K562 (cell line): ENCODE measurements at regions not wholly inside any gene's neighbourhood (a gene's known extent, or its start where the extent isn't known, plus 50 kb on each side); places are given as distances from the start of the nearest gene placed in this dataset.

ENCODE experiments used
- ATAC-seq: fragments of 200-7000 bp; cut with Tn5 transposase; 3 replicates; pipeline ENCODE4 v1.9.1; 2020; ENCODE audit warnings: moderate library complexity
- BruUV-seq: library from RNA; stranded (reverse); fragments of 400-500 nt; replicated peaks from 2 replicates; lab custom pipeline; 2021; lab: Mats Ljungman, UMichigan
- CTCF ChIA-PET: fragments of 300-600 bp; formaldehyde crosslinking; extraction: SDS; loops from one replicate; lab custom pipeline; 2021; ENCODE audit warnings: low intra/inter-chr PET ratio; lab: Yijun Ruan, JAX
- POLR2A ChIA-PET: fragments of 300-600, 350-650 bp; sonication (Branson Sonifier 250); formaldehyde crosslinking; extraction: SDS; loops from one replicate; lab custom pipeline; 2021; ENCODE audit warnings: antibody characterized with exemption, inconsistent platforms; lab: Yijun Ruan, JAX
- DNase-seq, 4 experiments: peaks; one replicate each; pipeline versions ENCODE4 v3.0.0 to v3.0.0-alpha.2; 2011 to 2018; ENCODE audit warnings: low spot score in 3 of 4, mixed read lengths in 3 of 4; ENCODE audit errors: extremely low read depth in 1 of 4
- FAIRE-seq: peaks from 2 replicates; lab custom pipeline; 2011; peaks lifted over from hg19 to GRCh38; lab: Jason Lieb, UNC
- H2AFZ ChIP-seq: 2 replicates; pipeline ENCODE4 v1.6.0; 2011; ENCODE audit warnings: low read depth, low read length, control low read depth, inconsistent platforms
- H3K27ac ChIP-seq: fragments of 200-600 bp; 3 replicates; pipeline ENCODE4 v1.8.0; 2011; ENCODE audit warnings: low read depth, mild to moderate bottlenecking, control low read depth, inconsistent platforms, low read length, moderate library complexity, mixed read lengths; ENCODE audit errors: extremely low read depth
- H3K27me3 ChIP-seq, 2 experiments: fragments of 300-600 bp in 1 of 2; 2 replicates in 1 of 2; 3 replicates in 1 of 2; pipeline versions ENCODE4 v1.6.0 to v1.8.0; 2011; ENCODE audit warnings: inconsistent platforms in 2 of 2, low read length in 2 of 2, mild to moderate bottlenecking in 1 of 2, mixed read lengths in 1 of 2, moderate library complexity in 1 of 2; ENCODE audit not compliant: control insufficient read depth in 2 of 2, insufficient read depth in 2 of 2
- H3K36me3 ChIP-seq: fragments of 300-600 bp; 3 replicates; pipeline ENCODE4 v1.8.0; 2011; ENCODE audit warnings: mild to moderate bottlenecking, low read length, inconsistent platforms; ENCODE audit not compliant: control insufficient read depth, insufficient read depth
- H3K4me1 ChIP-seq, 2 experiments: fragments of 200-600 bp in 1 of 2; replicated peaks in 1 of 2; 2 replicates in 1 of 2; 3 replicates in 1 of 2; pipeline versions ENCODE4 v1.5.1 to v1.8.0; 2011; ENCODE audit warnings: inconsistent platforms in 2 of 2, low read length in 2 of 2, mild to moderate bottlenecking in 1 of 2, mixed read lengths in 1 of 2, moderate library complexity in 1 of 2; ENCODE audit not compliant: control insufficient read depth in 2 of 2, insufficient read depth in 2 of 2
- H3K4me2 ChIP-seq: 2 replicates; pipeline ENCODE4 v1.6.1; 2011; ENCODE audit warnings: low read length, control low read depth, inconsistent platforms, mixed read lengths; ENCODE audit not compliant: insufficient read depth
- H3K4me3 ChIP-seq: fragments of 200-600 bp; sonication (generic), shearing (Covaris generic); 2 replicates; pipeline ENCODE4 v1.5.1; 2016; ENCODE audit warnings: control low read depth, inconsistent platforms
- H3K79me2 ChIP-seq: fragments of 200-600 bp; 3 replicates; pipeline ENCODE4 v1.8.0; 2011; ENCODE audit warnings: low read length, inconsistent platforms; ENCODE audit not compliant: control insufficient read depth, insufficient read depth
- H3K9ac ChIP-seq, 2 experiments: 2 replicates each; pipeline versions ENCODE4 v1.6.0 to v1.6.1; 2011; ENCODE audit warnings: low read depth in 2 of 2, low read length in 2 of 2, control low read depth in 1 of 2, inconsistent platforms in 1 of 2, mild to moderate bottlenecking in 1 of 2, mixed read lengths in 1 of 2; ENCODE audit not compliant: insufficient read depth in 1 of 2
- H3K9me1 ChIP-seq: one replicate; pipeline ENCODE4 v1.6.0; 2011; ENCODE audit warnings: inconsistent platforms, mild to moderate bottlenecking, low read length, moderate library complexity; ENCODE audit not compliant: control insufficient read depth, insufficient read depth
- H3K9me3 ChIP-seq: replicated peaks from 2 replicates; pipeline ENCODE4 v1.5.1; 2011; ENCODE audit warnings: low read depth, low read length, inconsistent platforms; ENCODE audit not compliant: control insufficient read depth, insufficient read depth
- H4K20me1 ChIP-seq: replicated peaks from 2 replicates; pipeline ENCODE4 v1.6.1; 2011; ENCODE audit warnings: low read length, inconsistent platforms, mixed read lengths; ENCODE audit not compliant: control insufficient read depth, insufficient read depth
- BRD9 ChIP-seq: fragments of 450-650 bp; IDR thresholded peaks from 2 replicates; pipeline ENCODE4 v1.6.1; 2018; ENCODE audit warnings: low read depth; ENCODE audit not compliant: partially characterized antibody
- CHD4 ChIP-seq: fragments of 200-600 bp; sonication (generic); IDR thresholded peaks from 3 replicates; pipeline ENCODE4 v1.6.1; 2012; ENCODE audit warnings: low read depth, mild to moderate bottlenecking, mixed read lengths, low read length, inconsistent platforms; ENCODE audit not compliant: insufficient read depth, insufficient replicate concordance, poor library complexity, severe bottlenecking
- FIP1L1 ChIP-seq: fragments of 200-400 bp; formaldehyde crosslinking; IDR thresholded peaks from 2 replicates; pipeline ENCODE4 v1.6.1; 2018; ENCODE audit warnings: mild to moderate bottlenecking, low read depth, low read length; ENCODE audit not compliant: poor library complexity, severe bottlenecking
- FOSL1 ChIP-seq: fragments of 200-800 bp; sonication (Bioruptor generic); conservative IDR thresholded peaks from 2 replicates; pipeline ENCODE4 v1.6.1; 2016; ENCODE audit warnings: missing genetic modification characterization, missing compliant biosample characterization
- MCM7 ChIP-seq, 2 experiments: fragments of 450-650 bp; IDR thresholded peaks; 2 replicates each; pipeline ENCODE4 v1.6.1; 2016 to 2018
- NCOA1 ChIP-seq: fragments of 450-650 bp; IDR thresholded peaks from 2 replicates; pipeline ENCODE4 v1.6.1; 2016; ENCODE audit warnings: low read depth
- RBFOX2 ChIP-seq: fragments of 200-400 bp; formaldehyde crosslinking; IDR thresholded peaks from 2 replicates; pipeline ENCODE4 v1.6.1; 2017; ENCODE audit warnings: low read depth, mild to moderate bottlenecking, low read length, moderate library complexity
- STAG1 ChIP-seq: sonication (generic); formaldehyde crosslinking; IDR thresholded peaks from 2 replicates; pipeline ENCODE4 v1.5.0; 2020; ENCODE audit warnings: missing genetic modification reagents, borderline replicate concordance
- TAF7 ChIP-seq: fragments of 450-650 bp; IDR thresholded peaks from 2 replicates; pipeline ENCODE4 v1.6.1; 2016; ENCODE audit warnings: missing genetic modification characterization, missing compliant biosample characterization
- YY1 ChIP-seq, 3 experiments: IDR thresholded peaks; 2 replicates each; pipeline ENCODE4 v1.6.1; 2011; ENCODE audit warnings: low read length in 2 of 3, mild to moderate bottlenecking in 2 of 3, moderate library complexity in 2 of 3, borderline replicate concordance in 1 of 3, control low read depth in 1 of 3, low read depth in 1 of 3; ENCODE audit not compliant: insufficient read depth in 3 of 3, insufficient replicate concordance in 2 of 3, control insufficient read depth in 1 of 3, insufficient read length in 1 of 3; ENCODE audit errors: extremely low read depth in 1 of 3
- WGBS: fragments of 100-300 bp; shearing (Covaris generic); methylation state at CpG from one replicate; pipeline ENCODE4 v1.1.6; 2016; ENCODE audit warnings: low coverage, mixed read lengths; ENCODE audit not compliant: insufficient coverage; ENCODE audit errors: missing lambda C conversion rate; 5-methylcytosine and 5-hydroxymethylcytosine counted together
- in situ Hi-C: fragments of 300-500 bp; cut with MboI; formaldehyde crosslinking; loops from 4 replicates; pipeline ENCODE4 v1.15.0; 2018; ENCODE audit warnings: inconsistent platforms, mixed read lengths
- intact Hi-C: fragments of 100-400 bp; cut with micrococcal nuclease; formaldehyde crosslinking; loops from 2 replicates; pipeline ENCODE4 v1.14.2; 2022
- TF ChIP-seq, protein P1 (sequence below): sonication (generic); formaldehyde crosslinking; IDR thresholded peaks from 2 replicates; pipeline ENCODE4 v1.8.0; 2022; ENCODE audit warnings: missing genetic modification reagents, mild to moderate bottlenecking, moderate library complexity, borderline replicate concordance

DNA sequence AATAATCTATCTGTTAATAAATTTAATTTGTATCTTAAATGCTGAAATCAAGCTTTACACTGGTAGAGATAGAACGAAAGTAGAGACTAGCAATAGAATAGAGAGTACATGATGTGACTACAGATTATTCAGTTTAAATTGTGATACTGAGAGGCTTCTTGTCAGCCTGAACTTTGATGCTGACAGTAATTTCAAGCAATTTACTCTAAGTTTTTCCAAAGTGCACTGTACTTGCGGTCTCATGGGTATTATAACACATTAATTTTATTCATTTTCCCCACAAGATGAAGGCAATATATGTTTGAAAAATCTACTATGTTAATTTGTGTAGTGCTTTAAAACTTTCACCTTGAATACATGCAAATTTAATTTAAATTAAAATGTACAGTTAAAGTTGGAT, 914.0 kb upstream of the FBXO33 start:
- H3K27ac ChIP-seq, result no peak overlapping the region
- TF ChIP-seq CHD4, result no peak
- TF ChIP-seq, protein P1, sequence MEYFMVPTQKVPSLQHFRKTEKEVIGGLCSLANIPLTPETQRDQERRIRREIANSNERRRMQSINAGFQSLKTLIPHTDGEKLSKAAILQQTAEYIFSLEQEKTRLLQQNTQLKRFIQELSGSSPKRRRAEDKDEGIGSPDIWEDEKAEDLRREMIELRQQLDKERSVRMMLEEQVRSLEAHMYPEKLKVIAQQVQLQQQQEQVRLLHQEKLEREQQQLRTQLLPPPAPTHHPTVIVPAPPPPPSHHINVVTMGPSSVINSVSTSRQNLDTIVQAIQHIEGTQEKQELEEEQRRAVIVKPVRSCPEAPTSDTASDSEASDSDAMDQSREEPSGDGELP (CRISPR knock-in tag), result no peak
- no peak for TF ChIP-seq FIP1L1
- TF ChIP-seq BRD9, result no peak
- no peak for TF ChIP-seq TAF7 (tag)
- TF ChIP-seq STAG1 (CRISPR knock-in tag), result no peak
- TF ChIP-seq MCM7 (IDR thresholded peaks at IDR 0.05), result no peak
- TF ChIP-seq FOSL1 (tag), result no peak
- no peak for TF ChIP-seq YY1 (IDR thresholded peaks at IDR 0.05; ENCODE audit: borderline replicate concordance in 1 of 3, control insufficient read depth in 1 of 3, extremely low read depth in 1 of 3, insufficient read depth in 3 of 3, insufficient read length in 1 of 3, insufficient replicate concordance in 2 of 3, low read depth in 1 of 3, low read length in 2 of 3)
- no peak for TF ChIP-seq RBFOX2
- TF ChIP-seq NCOA1, result no peak
- TF ChIP-seq, all 486 proteins: peak for 0
- Histone ChIP-seq H2AFZ (no peak overlapping the region), H3K4me3 (no peak overlapping the region), H3K79me2 (no peaks in the 10 kb centered on the region), H3K9me1 (no peaks in the 10 kb centered on the region), H4K20me1 (no peaks in the 10 kb centered on the region), H3K9me3 (no peaks in the 10 kb centered on the region), H3K4me1 (no peaks in the 10 kb centered on the region), H3K27me3 (no peaks in the 10 kb centered on the region), H3K9ac (no peak overlapping the region), H3K36me3 (no peaks in the 10 kb centered on the region), H3K4me2 (no peak overlapping the region)
- ATAC-seq, result no peak
- CTCF ChIA-PET, result interaction anchor here (0.6 kb wide), 1 partner anchor 120 kb away, joined by 3 read pairs; no protein-coding TSS in a partner anchor
- WGBS, result 4% methylated on average over 2 of the region's 2 CpGs
- POLR2A ChIA-PET, result no interaction called here
- no TSS peak for BruUV-seq
- FAIRE-seq, result no peak
- intact Hi-C loops (no loop called here), in situ Hi-C loops (no loop called here)
- DNase-seq, result no peak
